Endothelial cell of umbilical vein (primary cell): ENCODE measurements at regions not wholly inside any gene's neighbourhood (a gene's known extent, or its start where the extent isn't known, plus 50 kb on each side); places are given as distances from the start of the nearest gene placed in this dataset.

Experiments
- BruUV-seq: library from RNA; stranded (reverse); fragments of 400-500 nt; replicated peaks from 2 replicates; lab custom pipeline; 2021; lab: Mats Ljungman, UMichigan
- CTCF ChIA-PET: fragments of 300-600, 350-600 bp; sonication (Branson Sonifier 250); formaldehyde crosslinking; loops from one replicate; lab custom pipeline; 2021; ENCODE audit warnings: antibody characterized with exemption, inconsistent platforms; lab: Charles Lee
- POLR2A ChIA-PET: fragments of 300-600, 350-600 bp; sonication (Branson Sonifier 250); formaldehyde crosslinking; loops from one replicate; lab custom pipeline; 2021; ENCODE audit warnings: antibody characterized with exemption, inconsistent platforms; lab: Charles Lee
- DNase-seq: peaks from one replicate; pipeline ENCODE4 v3.0.0-alpha.2; 2011; ENCODE audit warnings: low read depth, low spot score
- FAIRE-seq: peaks from 2 replicates; lab custom pipeline; 2011; peaks lifted over from hg19 to GRCh38; lab: Jason Lieb, UNC
- H2AFZ ChIP-seq: 2 replicates; pipeline ENCODE4 v1.6.0; 2012; ENCODE audit warnings: low read depth, low read length, control low read depth, inconsistent platforms
- H3K27ac ChIP-seq: 2 replicates; pipeline ENCODE4 v1.5.1; 2011; ENCODE audit warnings: low read depth, mild to moderate bottlenecking, control low read depth, low read length, moderate library complexity; ENCODE audit not compliant: insufficient read depth
- H3K27me3 ChIP-seq, 2 experiments: 2 replicates each; pipeline versions ENCODE4 v1.6.0 to v1.6.1; 2011; ENCODE audit warnings: low read length in 2 of 2, mixed read lengths in 1 of 2; ENCODE audit not compliant: control insufficient read depth in 2 of 2, insufficient read depth in 2 of 2
- H3K36me3 ChIP-seq, 2 experiments: 2 replicates in 1 of 2; 3 replicates in 1 of 2; pipeline ENCODE4 v1.5.1; 2011; ENCODE audit warnings: low read length in 2 of 2, mild to moderate bottlenecking in 1 of 2, moderate library complexity in 1 of 2; ENCODE audit not compliant: control insufficient read depth in 2 of 2, insufficient read depth in 2 of 2; ENCODE audit errors: extremely low read depth in 1 of 2
- H3K4me1 ChIP-seq: 3 replicates; pipeline ENCODE4 v1.5.1; 2011; ENCODE audit warnings: mild to moderate bottlenecking, low read length; ENCODE audit not compliant: control insufficient read depth, insufficient read depth; ENCODE audit errors: extremely low read depth
- H3K4me2 ChIP-seq: 2 replicates; pipeline ENCODE4 v1.6.1; 2011; ENCODE audit warnings: low read length, control low read depth, mixed read lengths; ENCODE audit not compliant: insufficient read depth
- H3K4me3 ChIP-seq, 3 experiments: fragments of 200-600 bp in 1 of 3; sonication (generic), shearing (Covaris generic) in 1 of 3; replicated peaks in 1 of 3; 2 replicates each; pipeline ENCODE4 v1.5.1; 2011 to 2016; ENCODE audit warnings: control low read depth in 3 of 3, low read length in 3 of 3, mild to moderate bottlenecking in 2 of 3, inconsistent platforms in 1 of 3, low read depth in 1 of 3, moderate library complexity in 1 of 3; ENCODE audit not compliant: insufficient read depth in 1 of 3
- H3K79me2 ChIP-seq: 2 replicates; pipeline ENCODE4 v1.6.0; 2012; ENCODE audit warnings: low read length, inconsistent platforms; ENCODE audit not compliant: control insufficient read depth, insufficient read depth
- H3K9ac ChIP-seq: replicated peaks from 2 replicates; pipeline ENCODE3; 2011; ENCODE audit warnings: low read length, control low read depth; ENCODE audit not compliant: insufficient read depth; ENCODE audit errors: extremely low read depth
- H3K9me1 ChIP-seq: replicated peaks from 3 replicates; pipeline ENCODE4 v1.6.0; 2011; ENCODE audit warnings: mild to moderate bottlenecking, low read length; ENCODE audit not compliant: control insufficient read depth, insufficient read depth; ENCODE audit errors: extremely low read depth
- H3K9me3 ChIP-seq: replicated peaks from 2 replicates; pipeline ENCODE4 v1.5.1; 2012; ENCODE audit warnings: low read length, inconsistent platforms; ENCODE audit not compliant: control insufficient read depth, insufficient read depth
- H4K20me1 ChIP-seq: replicated peaks from 2 replicates; pipeline ENCODE3; 2011; ENCODE audit warnings: mild to moderate bottlenecking, low read length; ENCODE audit not compliant: control insufficient read depth, insufficient read depth; ENCODE audit errors: extremely low read depth
- EZH2 ChIP-seq: IDR thresholded peaks from 2 replicates; pipeline ENCODE4 v1.6.1; 2012; ENCODE audit warnings: borderline replicate concordance, low read depth, mild to moderate bottlenecking, moderate library complexity, low read length, inconsistent platforms; ENCODE audit not compliant: severe bottlenecking
- JUN ChIP-seq: IDR thresholded peaks from 2 replicates; pipeline ENCODE4 v1.6.1; 2011; ENCODE audit warnings: borderline replicate concordance, low read depth; ENCODE audit not compliant: insufficient read length, insufficient read depth
- MAX ChIP-seq: IDR thresholded peaks from 2 replicates; pipeline ENCODE4 v1.6.1; 2011; ENCODE audit not compliant: insufficient read depth, insufficient read length
- POLR2A ChIP-seq: IDR thresholded peaks from 2 replicates; pipeline ENCODE4 v1.6.1; 2012; ENCODE audit warnings: low read depth, mild to moderate bottlenecking, control low read depth, low read length
- POLR2AphosphoS5 ChIP-seq: IDR thresholded peaks from 2 replicates; pipeline ENCODE4 v1.6.1; 2012; ENCODE audit warnings: low read depth, mild to moderate bottlenecking, control low read depth, low read length, moderate library complexity; ENCODE audit not compliant: insufficient read depth
- dilution Hi-C: fragments of 300-500 bp; cut with MboI; formaldehyde crosslinking; loops from one replicate; pipeline ENCODE4 v1.15.0; 2019; ENCODE audit warnings: low sequenced_read_pairs; ENCODE audit not compliant: extremely low pct_ligation_motif_present
- intact Hi-C: fragments of 100-400 bp; cut with micrococcal nuclease; formaldehyde crosslinking; loops from one replicate; pipeline ENCODE4 v1.10.0; 2022

GRCh38 chr7:125511310-125511709 lies 581.7 kb upstream of the POT1 start:
- DNase-seq, result no peak
- TF ChIP-seq POLR2AphosphoS5 (no peak), POLR2A (no peak), MAX (no peak), JUN (no peak), EZH2 (no peak)
- Histone ChIP-seq H3K27ac (no peak overlapping the region), H3K9me3 (no peaks in the 10 kb centered on the region), H3K4me2 (no peak overlapping the region), H3K4me1 (no peaks in the 10 kb centered on the region), H3K79me2 (no peaks in the 10 kb centered on the region), H3K4me3 (no peak overlapping the region), H3K36me3 (no peaks in the 10 kb centered on the region), H3K9me1 (peaks cover 2% of the 10 kb centered on the region), H3K9ac (no peak overlapping the region), H3K27me3 (no peaks in the 10 kb centered on the region), H4K20me1 (no peaks in the 10 kb centered on the region), H2AFZ (no peak overlapping the region)
- POLR2A ChIA-PET, result no interaction called here
- no TSS peak for BruUV-seq
- no peak for FAIRE-seq
- CTCF ChIA-PET, result no interaction called here
- dilution Hi-C loops, result no loop called here
- intact Hi-C loops, result no loop called here

- CTCF ChIA-PET, result no interaction called here
- Histone ChIP-seq H3K27ac (no peak overlapping the region), H3K79me2 (no peaks in the 10 kb centered on the region), H3K27me3 (no peaks in the 10 kb centered on the region), H3K4me1 (no peaks in the 10 kb centered on the region), H3K36me3 (no peaks in the 10 kb centered on the region), H4K20me1 (no peaks in the 10 kb centered on the region), H3K9me3 (no peaks in the 10 kb centered on the region), H3K4me3 (no peak overlapping the region), H3K9ac (no peak overlapping the region), H3K9me1 (peaks cover 2% of the 10 kb centered on the region), H3K4me2 (no peak overlapping the region), H2AFZ (no peak overlapping the region)
- dilution Hi-C loops, result no loop called here
- no peak for FAIRE-seq
- POLR2A ChIA-PET, result no interaction called here
- intact Hi-C loops, result no loop called here
- no TSS peak for BruUV-seq
- no peak for TF ChIP-seq EZH2
- no peak for DNase-seq
Measured at GRCh38 chr7:125506331-125506730, 576.7 kb upstream of the POT1 start.
